ENCODE measurements at regions not wholly inside any gene's neighbourhood (a gene's known extent, or its start where the extent isn't known, plus 50 kb on each side); places are given as distances from the start of the nearest gene placed in this dataset.
A peak's percentile ranks its signal among the peaks of the same experiment; 100 is the strongest.

- FAIRE-seq (no peak), DNase-seq (ENCODE audit: insufficient read length, low spot score) (no peak)
- TF ChIP-seq CTCF (IDR thresholded peaks at IDR 0.05; ENCODE audit: insufficient read depth, missing control alignments), result no peak
Measured at GRCh38 chr7:101699399-101699798, 70.3 kb upstream of the MYL10 start.

- TF ChIP-seq CTCF (IDR thresholded peaks at IDR 0.05; ENCODE audit: insufficient read depth, missing control alignments), result no peak
- DNase-seq (ENCODE audit: insufficient read length, low spot score) (no peak), FAIRE-seq (no peak)
Measured at GRCh38 chr7:101699881-101700823, 71.1 kb upstream of the MYL10 start.

- DNase-seq (ENCODE audit: insufficient read length, low spot score) (no peak), FAIRE-seq (no peak)
- TF ChIP-seq CTCF (IDR thresholded peaks at IDR 0.05; ENCODE audit: insufficient read depth, missing control alignments), result no peak
Measured at GRCh38 chr7:101701153-101701794, 72.2 kb upstream of the MYL10 start.

GRCh38 chr7:101702362-101702850, 73.3 kb upstream of the MYL10 start:
- DNase-seq (ENCODE audit: insufficient read length, low spot score), result peak; percentile 6
- no peak for FAIRE-seq

GRCh38 chr7:101705331-101705730, 76.2 kb upstream of the MYL10 start:
- no peak for DNase-seq (ENCODE audit: insufficient read length, low spot score)
- no peak for TF ChIP-seq CTCF (IDR thresholded peaks at IDR 0.05; ENCODE audit: insufficient read depth, missing control alignments)
- no peak for FAIRE-seq

More at GRCh38 chr7:101702362-101702850, 73.3 kb upstream of the MYL10 start:
- TF ChIP-seq CTCF (IDR thresholded peaks at IDR 0.05; ENCODE audit: insufficient read depth, missing control alignments), result no peak

DNA sequence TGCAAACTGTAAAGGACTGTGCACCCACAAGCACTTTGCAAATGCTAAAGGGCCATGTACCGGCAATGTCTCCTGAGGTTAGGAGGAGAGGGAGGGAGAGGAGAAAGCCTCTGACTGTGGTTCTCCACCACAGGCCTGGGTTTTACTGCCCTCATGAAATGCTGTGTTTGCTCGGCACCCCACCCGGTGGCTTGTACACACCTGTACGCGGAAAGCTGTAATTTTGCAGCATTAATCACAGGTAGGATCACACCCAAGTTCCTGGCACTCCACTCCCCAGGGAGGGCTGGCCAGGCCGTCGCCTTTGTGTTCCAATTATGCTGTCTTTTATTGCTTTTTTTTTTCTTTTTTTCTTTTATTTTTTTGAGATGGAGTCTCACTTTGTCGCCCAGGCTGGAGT, 78.5 kb upstream of the MYL10 start:
- no peak for TF ChIP-seq CTCF (IDR thresholded peaks at IDR 0.05; ENCODE audit: insufficient read depth, missing control alignments)
- FAIRE-seq, result no peak

More for the DNA sequence above, 78.5 kb upstream of the MYL10 start:
- no peak for DNase-seq (ENCODE audit: insufficient read length, low spot score)

Data from D721Med (cell line).